NCI-H146 treated with DMSO at 0.1 percent for 48 hours (cell line): ENCODE measurements at regions not wholly inside any gene's neighbourhood (a gene's known extent, or its start where the extent isn't known, plus 50 kb on each side); places are given as distances from the start of the nearest gene placed in this dataset.

Source experiments
- DNase-seq: peaks from one replicate; lab custom pipeline; 2025; ENCODE audit not compliant: unreplicated experiment; lab: John Stamatoyannopoulos, UW

DNA sequence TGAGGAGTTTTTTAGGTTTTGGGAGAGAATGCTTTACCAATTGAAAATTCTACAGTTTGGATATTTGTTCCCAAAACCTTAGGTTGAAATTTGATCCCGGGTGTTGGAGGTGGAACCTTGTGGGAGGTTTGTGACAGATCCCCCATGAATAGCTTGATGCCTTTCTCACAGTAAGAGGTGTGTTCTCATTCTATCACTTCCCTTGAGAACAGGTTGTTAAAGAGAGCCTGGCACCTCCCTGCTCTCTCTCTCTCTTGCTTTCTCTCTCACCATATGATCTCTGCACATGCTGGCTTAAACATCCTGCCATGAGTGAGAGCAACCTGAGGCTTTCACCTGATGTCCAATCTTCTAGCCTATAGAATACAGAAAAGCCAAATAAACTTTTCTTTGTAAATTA lies 1475.5 kb upstream of the AGA start:
- DNase-seq, result no peak

GRCh38 chr4:178937130-178937529 lies 1494.9 kb upstream of the AGA start:
- DNase-seq, result no peak

- DNase-seq, result no peak
These were observed 1499.7 kb upstream of the AGA start for GRCh38 chr4:178941975-178942374.

- DNase-seq, result no peak
These were observed 1511.3 kb upstream of the AGA start for GRCh38 chr4:178953447-178954120.

- no peak for DNase-seq
These were observed 1513.4 kb upstream of the AGA start for GRCh38 chr4:178955614-178956013.

- no peak for DNase-seq
These were observed 1516.6 kb upstream of the AGA start for GRCh38 chr4:178958725-178959440.

DNA sequence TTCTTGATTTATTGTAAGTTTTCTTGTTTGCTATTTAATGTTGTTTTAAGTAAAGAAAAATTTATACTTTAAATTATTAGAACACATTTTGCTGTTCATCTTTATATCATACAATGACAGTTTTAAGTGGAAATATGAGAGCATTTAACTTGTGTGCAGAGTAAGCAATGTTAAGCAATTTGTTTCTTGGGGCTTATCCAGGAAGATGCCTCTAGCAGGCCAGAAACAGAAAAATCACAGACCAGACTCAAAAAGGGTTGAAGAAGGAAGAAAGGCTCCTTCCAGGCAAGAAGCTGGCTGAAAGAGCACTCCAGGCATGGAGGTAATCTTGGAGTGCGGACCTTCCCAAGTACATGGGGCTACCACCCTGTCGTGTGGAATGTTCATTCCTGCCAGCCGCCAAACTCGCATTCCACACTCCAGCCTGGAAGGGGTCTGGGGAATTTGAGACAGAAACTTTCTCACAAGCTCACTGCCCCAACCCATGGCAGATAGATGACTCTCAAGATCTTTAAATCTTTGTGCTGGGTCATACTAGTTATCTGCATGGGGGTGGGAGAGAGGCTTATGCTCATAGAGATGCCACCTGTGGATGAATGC lies 1521.3 kb upstream of the AGA start:
- no peak for DNase-seq

GRCh38 chr4:178966644-178967043 lies 1524.4 kb upstream of the AGA start:
- no peak for DNase-seq

DNA sequence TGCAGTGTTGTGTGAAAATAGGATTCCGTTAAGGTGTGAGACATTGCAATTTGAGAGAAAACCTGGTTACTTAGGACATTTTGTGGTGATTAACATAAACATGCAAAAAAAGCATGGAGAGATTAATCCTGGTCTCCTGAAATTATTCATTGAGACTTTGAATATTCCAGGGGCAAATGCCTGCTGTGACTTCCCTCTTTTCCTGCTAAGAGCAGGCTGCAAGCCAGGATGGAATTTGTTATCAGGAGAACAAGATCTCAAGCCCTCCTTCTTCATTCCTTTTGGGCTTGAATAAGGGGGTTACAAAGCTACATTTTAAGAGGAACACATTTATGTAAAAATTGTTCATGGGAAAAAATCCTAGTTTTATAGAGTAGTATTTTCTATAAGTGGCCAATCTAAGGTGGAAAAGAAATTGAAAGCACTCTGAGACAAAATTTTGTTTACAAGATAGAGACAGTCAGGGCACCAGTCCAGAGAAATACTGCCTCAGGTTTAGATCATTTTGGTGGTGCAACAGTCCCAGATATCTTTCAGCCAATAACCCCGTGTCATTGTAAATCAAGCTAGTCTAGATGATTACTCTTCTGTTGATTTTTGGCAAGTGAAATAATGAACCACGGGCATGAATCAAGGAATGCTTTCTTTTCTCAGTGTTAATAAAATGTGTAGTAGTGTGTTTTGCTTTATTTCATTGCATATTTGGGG lies 1528.3 kb upstream of the AGA start:
- no peak for DNase-seq

GRCh38 chr4:178976861-178977260 lies 1534.6 kb upstream of the AGA start:
- no peak for DNase-seq

DNA sequence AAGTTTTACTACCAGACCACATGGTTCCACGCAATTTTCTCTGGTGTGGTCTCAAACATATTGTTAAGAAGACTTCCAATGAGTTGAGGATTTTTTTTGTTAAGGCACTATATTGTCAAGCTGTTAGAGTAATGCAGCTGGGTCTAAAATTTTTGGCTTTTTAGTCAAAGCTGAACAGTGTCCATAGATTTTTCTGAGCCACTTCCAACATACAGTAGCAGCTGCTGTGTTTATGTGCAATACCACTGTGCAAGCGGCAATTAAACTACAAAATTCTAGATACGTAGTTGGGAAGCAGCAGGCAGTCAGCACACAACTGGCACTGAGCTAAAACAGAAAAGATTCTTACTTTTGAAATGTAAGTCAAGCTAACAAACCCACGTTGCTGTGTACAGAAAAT lies 1551.1 kb upstream of the AGA start:
- no peak for DNase-seq

GRCh38 chr4:179001918-179002317 lies 1559.7 kb upstream of the AGA start:
- DNase-seq, result no peak

- no peak for DNase-seq
These were observed 1565.5 kb upstream of the AGA start for GRCh38 chr4:179007755-179008154.

DNA sequence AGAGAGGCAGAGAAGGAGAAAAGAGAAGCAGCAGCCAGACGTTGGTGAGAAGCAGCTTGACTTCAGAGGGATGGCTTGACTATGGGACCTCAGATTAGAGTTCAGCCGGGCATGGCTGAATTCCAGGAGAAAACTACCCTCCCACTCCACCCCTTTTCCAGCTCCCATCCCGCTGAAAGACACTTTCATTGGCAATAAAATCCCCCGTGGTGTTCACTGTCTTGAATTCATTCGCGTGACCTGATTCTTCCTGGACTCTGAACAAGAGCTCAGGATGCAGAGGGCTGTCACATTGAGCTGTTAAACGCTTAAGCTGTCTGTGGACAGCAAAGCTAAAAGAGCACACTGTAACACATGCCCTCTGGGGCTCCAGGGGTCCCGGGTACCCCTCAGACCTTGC lies 1575.3 kb upstream of the AGA start:
- no peak for DNase-seq

GRCh38 chr4:179027569-179027968 lies 1585.3 kb upstream of the AGA start:
- no peak for DNase-seq

DNA sequence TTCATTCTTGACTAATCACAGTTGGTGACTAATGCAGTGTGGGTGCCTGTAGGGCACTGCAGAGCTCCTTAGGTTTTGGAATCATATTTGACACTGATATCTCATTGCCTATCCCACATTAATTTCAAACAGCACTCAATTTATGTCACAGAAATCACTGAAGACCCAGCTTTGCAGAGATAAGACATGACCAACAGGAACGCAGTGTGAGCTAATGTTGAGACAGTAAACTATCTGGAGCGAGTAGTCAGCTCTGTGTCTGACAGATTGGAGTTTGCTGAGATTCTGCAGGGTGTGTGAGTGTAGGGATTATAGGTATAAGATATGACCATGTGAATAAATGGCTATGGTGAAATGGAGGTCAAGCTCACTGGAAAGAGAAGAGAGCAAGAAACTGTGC lies 1586.1 kb upstream of the AGA start:
- DNase-seq, result no peak

DNA sequence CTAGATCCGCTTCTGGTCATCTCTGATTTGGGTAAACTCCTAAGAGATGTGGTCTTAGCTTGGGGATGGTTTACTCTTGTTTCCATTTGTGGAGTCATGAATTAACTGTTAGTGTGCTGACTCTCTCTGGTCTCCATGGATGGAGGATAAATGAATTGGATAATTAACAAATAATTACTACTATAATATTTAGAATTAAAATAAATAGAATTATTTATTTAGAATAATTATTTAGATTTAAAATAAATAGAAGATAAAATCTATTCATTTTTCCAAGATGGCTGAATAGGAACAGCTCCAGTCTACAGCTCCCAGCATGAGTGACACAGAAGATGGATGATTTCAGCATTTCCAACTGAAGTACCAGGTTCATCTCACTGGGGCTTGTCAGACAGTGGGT lies 1587.4 kb upstream of the AGA start:
- no peak for DNase-seq

DNA sequence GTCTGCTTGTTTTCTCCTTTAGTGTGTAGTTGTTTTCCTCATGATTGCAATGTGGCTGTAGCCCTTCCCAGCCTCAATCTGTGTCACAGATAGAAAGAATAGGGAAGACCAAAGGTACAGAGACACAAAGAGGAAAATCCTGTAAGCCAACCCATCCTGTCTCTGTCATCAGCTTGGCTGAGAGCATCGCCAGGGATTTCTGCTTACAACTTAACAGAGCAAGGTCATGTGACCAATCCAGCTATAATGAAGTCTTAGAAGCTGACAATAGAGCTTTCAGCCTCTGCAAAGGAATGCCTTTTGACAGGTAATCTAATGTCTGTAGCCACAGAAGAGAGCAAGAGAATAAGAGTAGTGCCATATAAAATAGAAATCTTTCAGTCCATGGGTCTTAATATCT lies 1598.0 kb upstream of the AGA start:
- no peak for DNase-seq

GRCh38 chr4:179048839-179049453 lies 1606.7 kb upstream of the AGA start:
- no peak for DNase-seq

DNA sequence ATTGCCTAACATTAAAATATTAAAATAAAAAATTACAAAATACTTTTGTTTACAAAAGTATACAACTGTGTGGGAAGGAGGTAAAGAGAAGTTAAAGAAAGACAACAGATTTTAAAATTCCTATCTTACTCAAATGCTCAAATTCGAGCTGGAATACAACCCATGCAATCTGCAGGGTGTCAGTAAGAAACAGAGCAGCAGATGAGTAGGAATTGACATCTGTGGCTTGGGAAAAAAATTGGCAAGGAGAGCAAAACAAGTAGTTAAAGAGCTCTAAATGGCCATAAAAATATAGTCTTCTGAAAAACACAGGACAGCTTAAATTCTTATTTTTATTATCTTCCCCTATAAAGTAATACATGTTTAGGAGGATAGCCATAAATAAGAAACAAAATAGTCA lies 1609.0 kb upstream of the AGA start:
- DNase-seq, result no peak

GRCh38 chr4:179059396-179059795 lies 1617.2 kb upstream of the AGA start:
- DNase-seq, result no peak
